ENCODE measurements at regions not wholly inside any gene's neighbourhood (a gene's known extent, or its start where the extent isn't known, plus 50 kb on each side); places are given as distances from the start of the nearest gene placed in this dataset.
"Not testable (repeated sequence)": the region's sequence is repeated elsewhere in the genome, so short reads cannot be mapped to it uniquely, and the experiment has no call there.

DNA sequence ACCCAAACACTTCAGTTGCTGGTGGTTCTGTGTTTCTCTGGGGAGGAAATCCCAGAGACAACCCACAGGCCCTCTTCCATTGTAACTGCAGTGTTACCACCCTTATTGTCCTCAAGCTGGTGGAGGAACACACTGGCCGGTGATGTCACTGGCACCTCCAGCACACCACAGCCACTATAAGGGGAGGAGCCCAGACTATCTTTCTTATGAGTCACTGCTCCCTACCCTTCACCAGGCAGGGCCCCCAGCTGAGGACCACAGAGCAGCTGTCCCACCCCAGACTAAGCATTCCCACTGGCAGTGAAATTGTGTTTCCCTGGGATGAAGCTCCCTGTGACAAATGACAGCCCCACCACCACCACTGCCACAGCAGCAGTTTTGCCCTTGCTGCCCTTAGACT, 171.8 kb upstream of the FGF16 start:
- TF ChIP-seq, protein P1, sequence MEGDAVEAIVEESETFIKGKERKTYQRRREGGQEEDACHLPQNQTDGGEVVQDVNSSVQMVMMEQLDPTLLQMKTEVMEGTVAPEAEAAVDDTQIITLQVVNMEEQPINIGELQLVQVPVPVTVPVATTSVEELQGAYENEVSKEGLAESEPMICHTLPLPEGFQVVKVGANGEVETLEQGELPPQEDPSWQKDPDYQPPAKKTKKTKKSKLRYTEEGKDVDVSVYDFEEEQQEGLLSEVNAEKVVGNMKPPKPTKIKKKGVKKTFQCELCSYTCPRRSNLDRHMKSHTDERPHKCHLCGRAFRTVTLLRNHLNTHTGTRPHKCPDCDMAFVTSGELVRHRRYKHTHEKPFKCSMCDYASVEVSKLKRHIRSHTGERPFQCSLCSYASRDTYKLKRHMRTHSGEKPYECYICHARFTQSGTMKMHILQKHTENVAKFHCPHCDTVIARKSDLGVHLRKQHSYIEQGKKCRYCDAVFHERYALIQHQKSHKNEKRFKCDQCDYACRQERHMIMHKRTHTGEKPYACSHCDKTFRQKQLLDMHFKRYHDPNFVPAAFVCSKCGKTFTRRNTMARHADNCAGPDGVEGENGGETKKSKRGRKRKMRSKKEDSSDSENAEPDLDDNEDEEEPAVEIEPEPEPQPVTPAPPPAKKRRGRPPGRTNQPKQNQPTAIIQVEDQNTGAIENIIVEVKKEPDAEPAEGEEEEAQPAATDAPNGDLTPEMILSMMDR (IDR thresholded peaks at IDR 0.05) = no peak
- TF ChIP-seq ZFX (IDR thresholded peaks at IDR 0.05; ENCODE audit: borderline replicate concordance) = no peak
- no peak overlapping the region for H3K27ac ChIP-seq

DNA sequence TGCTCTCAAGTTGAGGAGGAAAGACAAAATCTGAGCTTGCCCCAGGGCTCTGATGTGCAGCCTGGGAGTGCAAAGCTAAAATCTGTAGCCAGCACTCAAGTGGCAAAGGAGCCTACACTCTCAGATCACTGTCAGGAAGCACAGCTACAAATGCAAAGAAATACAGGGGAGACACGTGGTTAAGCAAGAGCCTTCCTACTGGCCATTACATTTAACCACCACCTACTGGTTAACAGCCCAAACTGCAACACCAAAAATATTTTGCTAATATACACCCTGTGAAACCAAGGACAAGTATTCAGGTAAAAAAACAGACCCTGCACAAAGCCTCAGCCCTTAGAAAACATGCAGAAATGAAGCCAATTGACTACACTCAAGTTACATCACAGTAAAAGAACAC, 170.4 kb upstream of the FGF16 start:
- TF ChIP-seq ZFX (IDR thresholded peaks at IDR 0.05; ENCODE audit: borderline replicate concordance) = no peak
- TF ChIP-seq, protein P1 (IDR thresholded peaks at IDR 0.05) = no peak; the same call in 1 of the 2 replicates
- no peak overlapping the region for H3K27ac ChIP-seq

DNA sequence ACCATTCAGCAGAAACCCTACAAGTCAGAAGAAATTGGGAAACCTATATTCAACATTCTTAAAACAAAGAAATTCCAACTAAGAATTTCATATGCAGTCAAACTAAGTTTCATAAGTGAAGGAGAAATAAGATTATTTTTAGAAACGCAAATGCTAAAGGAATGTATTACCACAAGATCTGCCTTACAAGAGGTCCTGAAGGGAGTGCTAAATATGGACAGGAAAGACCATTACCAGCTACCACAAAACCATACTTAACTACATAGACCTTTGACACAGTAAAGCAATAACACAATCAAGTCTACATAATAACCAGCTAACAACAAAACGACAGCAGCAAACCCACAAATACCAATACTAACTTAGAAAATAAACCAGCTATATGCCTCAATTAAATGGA, 169.3 kb upstream of the FGF16 start:
- TF ChIP-seq, protein P1 (IDR thresholded peaks at IDR 0.05) = no peak
- no peak for TF ChIP-seq ZFX (IDR thresholded peaks at IDR 0.05; ENCODE audit: borderline replicate concordance)
- H3K27ac ChIP-seq = no peak overlapping the region

DNA sequence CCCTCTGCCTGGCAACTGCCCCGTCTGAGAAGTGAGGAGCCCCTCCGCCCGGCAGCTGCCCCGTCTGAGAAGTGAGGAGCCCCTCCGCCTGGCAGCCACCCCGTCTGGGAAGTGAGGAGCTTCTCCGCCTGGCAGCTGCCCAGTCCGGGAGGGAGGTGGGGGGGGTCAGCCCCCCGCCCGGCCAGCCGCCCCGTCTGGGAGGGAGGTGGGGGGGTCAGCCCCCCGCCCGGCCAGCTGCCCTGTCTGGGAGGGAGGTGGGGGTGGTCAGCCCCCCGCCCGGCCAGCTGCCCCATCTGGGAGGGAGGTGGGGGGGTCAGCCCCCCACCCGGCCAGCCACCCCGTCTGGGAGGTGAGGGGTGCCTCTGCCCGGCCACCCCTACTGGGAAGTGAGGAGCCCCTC, 167.8 kb upstream of the FGF16 start:
- H3K27ac ChIP-seq = not testable (repeated sequence)

DNA sequence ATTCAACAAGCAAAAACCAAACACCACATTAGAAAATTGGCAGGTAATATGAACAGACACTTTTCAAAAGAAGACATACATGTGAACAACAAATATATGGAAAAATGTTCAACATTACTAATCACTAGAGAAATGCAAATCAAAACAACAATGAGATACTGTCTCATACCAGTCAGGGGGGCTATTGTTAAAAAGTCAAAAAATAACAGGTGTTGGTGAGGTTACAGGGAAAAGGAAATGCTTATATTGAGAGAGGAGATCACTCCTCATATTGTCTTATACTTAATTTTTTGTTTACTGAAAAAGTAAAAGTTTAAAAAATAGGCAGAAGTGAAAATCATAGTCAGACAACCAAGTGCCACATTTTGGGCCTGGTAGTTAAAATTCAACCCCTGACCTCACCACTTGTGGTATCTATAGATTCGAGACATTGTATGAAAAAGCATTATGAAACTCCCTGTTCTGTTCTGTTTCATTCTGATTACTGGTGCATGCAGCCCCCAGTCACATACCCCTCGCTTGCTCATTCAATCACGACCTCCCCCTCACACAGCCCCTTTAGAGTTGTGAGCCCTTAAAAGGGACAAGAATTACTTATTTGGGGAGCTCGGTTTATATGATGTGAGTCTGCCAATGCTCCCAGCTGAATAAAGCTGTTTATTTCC, 153.7 kb upstream of the FGF16 start:
- H3K27ac ChIP-seq = no peak overlapping the region
- TF ChIP-seq, protein P1 (IDR thresholded peaks at IDR 0.05) = no peak
- no peak for TF ChIP-seq ZFX (IDR thresholded peaks at IDR 0.05; ENCODE audit: borderline replicate concordance)

DNA sequence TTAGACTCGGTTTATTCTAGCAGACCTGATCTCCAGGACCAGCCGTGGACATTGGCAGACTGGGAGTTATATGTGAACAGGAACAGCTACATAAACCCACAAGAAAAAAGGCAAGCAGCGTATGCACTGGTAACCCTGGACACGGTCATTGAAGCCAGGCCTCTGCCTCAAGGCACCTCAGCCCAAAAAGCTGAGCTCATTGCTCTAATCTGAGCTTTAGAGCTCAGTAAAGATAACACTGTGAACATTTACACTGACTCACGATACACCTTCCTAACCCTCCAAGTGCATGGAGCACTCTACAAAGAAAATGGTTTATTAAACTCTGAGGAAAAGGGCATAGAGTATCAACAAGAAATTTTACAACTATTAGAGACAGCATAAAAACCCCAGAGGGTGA, 148.9 kb upstream of the FGF16 start:
- TF ChIP-seq, protein P1 (IDR thresholded peaks at IDR 0.05) = no peak
- no peak for TF ChIP-seq ZFX (IDR thresholded peaks at IDR 0.05; ENCODE audit: borderline replicate concordance)
- H3K27ac ChIP-seq = no peak overlapping the region

DNA sequence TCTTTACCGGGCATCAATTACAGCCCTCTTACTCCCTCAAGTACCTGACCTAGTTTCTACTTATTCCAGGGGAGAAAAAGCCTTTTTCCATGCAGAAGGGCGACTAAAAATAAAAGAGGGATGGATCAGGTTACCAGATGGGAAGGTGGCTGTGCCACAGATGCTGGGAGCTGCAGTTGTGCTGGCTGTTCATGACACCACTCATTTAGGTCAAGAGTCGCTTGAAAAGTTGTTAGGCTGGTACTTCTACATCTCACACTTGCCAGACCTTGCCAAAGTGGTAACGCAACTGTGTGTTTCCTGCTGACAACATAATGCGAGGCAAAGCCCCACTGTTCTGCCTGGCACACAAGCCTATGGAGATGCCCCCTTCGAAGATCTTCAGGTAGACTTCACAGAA, 148.4 kb upstream of the FGF16 start:
- no peak overlapping the region for H3K27ac ChIP-seq
- TF ChIP-seq ZFX (IDR thresholded peaks at IDR 0.05; ENCODE audit: borderline replicate concordance) = no peak
- TF ChIP-seq, protein P1 (IDR thresholded peaks at IDR 0.05) = no peak

DNA sequence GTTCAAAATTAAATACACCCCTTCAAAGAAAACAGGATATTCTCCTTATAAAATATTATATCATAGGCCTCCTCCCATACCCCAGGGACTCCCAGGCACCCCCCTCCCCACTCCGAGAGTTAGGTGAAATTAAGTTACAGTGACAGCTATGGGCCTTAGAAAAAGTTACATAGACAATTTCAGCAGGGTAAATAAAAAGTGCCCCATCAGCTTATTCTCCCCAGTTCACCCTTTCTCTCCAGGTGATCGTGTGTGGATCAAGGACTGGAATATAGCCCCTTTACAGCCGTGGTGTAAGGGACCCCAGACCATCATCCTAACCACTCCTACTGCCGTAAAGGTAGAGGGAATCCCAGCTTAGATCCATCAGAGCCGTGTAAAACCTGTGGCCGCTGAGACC, 147.6 kb upstream of the FGF16 start:
- H3K27ac ChIP-seq = no peak overlapping the region
- TF ChIP-seq ZFX (IDR thresholded peaks at IDR 0.05; ENCODE audit: borderline replicate concordance) = no peak
- TF ChIP-seq, protein P1 (IDR thresholded peaks at IDR 0.05) = no peak

Measured in 22Rv1 (cell line).